ENCODE measurements at regions not wholly inside any gene's neighbourhood (a gene's known extent, or its start where the extent isn't known, plus 50 kb on each side); places are given as distances from the start of the nearest gene placed in this dataset.

DNA sequence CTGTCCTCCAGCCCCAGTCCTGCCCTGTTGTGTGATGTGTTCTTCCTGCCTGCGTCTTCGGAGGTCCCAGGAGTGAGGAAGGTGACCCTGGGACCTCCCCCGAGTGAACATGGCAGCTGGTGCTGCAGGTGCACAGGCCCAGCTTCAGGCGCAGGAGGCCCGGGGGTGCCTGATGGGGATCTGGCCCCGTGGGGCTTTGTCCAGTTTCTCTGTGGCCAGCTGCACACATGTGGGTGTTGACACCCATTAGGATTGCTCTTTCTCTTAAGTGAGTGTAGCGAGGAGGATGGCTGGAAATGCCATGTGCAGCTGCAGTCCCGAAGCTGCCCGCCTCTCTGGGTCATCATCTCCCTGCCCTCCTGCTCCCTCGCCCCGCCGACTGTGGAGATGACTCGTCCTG lies 1279.7 kb downstream of the BRD1 start (continued):
- TF ChIP-seq MAFG (CRISPR knock-in tag; IDR thresholded peaks at IDR 0.05) (no peak), ZC3H13 (CRISPR knock-in tag; IDR thresholded peaks at IDR 0.05) (no peak), PRPF4 (IDR thresholded peaks at IDR 0.05; ENCODE audit: low read depth, low read length, poor library complexity, severe bottlenecking) (no peak), ZNF235 (CRISPR knock-in tag; IDR thresholded peaks at IDR 0.05; ENCODE audit: borderline replicate concordance) (no peak)
- TF ChIP-seq, protein P1, sequence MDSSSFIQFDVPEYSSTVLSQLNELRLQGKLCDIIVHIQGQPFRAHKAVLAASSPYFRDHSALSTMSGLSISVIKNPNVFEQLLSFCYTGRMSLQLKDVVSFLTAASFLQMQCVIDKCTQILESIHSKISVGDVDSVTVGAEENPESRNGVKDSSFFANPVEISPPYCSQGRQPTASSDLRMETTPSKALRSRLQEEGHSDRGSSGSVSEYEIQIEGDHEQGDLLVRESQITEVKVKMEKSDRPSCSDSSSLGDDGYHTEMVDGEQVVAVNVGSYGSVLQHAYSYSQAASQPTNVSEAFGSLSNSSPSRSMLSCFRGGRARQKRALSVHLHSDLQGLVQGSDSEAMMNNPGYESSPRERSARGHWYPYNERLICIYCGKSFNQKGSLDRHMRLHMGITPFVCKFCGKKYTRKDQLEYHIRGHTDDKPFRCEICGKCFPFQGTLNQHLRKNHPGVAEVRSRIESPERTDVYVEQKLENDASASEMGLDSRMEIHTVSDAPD (CRISPR knock-in tag; IDR thresholded peaks at IDR 0.05): no peak

DNA sequence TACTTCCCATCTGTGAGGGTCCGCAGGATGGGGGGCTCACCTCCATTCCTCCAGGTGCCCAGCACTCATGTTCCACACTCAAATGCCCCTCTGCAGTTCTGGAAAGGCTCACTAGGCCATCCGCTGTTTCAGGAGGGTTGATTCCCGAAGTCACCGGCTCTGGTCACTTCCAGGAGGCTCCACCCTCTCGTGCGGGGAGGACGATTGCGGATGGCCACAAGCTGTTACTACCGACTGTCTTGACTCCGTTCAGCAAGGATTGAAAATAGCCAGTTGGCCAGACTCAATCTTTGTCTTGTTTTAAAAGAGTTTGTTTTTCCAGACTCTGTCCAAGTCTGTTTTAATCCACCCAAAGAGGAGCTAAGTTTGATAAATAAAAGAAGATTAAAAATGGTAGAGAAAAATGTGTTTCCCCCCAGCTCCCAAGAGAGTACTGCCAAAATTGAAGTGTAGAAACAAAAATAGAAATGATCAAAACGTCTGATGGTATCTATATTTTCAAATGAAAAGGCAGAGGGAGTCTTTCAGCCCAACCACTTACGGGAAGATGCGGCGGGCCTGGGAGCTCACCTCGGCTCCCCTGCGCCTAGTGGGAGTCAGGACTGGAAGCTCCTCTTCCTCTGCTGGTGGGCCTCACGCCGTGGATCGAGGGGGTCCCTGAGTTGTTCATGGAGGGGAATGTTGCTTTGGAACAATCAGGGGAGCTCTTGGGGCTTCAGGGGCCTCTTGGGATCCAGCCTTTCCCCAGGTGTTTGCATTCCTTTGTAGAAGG lies 1280.8 kb downstream of the BRD1 start:
- TF ChIP-seq, protein P2, sequence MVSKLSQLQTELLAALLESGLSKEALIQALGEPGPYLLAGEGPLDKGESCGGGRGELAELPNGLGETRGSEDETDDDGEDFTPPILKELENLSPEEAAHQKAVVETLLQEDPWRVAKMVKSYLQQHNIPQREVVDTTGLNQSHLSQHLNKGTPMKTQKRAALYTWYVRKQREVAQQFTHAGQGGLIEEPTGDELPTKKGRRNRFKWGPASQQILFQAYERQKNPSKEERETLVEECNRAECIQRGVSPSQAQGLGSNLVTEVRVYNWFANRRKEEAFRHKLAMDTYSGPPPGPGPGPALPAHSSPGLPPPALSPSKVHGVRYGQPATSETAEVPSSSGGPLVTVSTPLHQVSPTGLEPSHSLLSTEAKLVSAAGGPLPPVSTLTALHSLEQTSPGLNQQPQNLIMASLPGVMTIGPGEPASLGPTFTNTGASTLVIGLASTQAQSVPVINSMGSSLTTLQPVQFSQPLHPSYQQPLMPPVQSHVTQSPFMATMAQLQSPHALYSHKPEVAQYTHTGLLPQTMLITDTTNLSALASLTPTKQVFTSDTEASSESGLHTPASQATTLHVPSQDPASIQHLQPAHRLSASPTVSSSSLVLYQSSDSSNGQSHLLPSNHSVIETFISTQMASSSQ (IDR thresholded peaks at IDR 0.05; ENCODE audit: low read depth): no peak
- TF ChIP-seq, protein P2 (CRISPR knock-in tag; IDR thresholded peaks at IDR 0.05; ENCODE audit: borderline replicate concordance): no peak
- CTCF ChIA-PET (ENCODE audit: low intra/inter-chr PET ratio, low total read pairs): no interaction called here
- intact Hi-C loops (cut with micrococcal nuclease; ENCODE audit: unreplicated experiment): no loop called here
- Histone ChIP-seq H3K79me2 (ENCODE audit: insufficient read depth, low read length) (no peaks in the 10 kb centered on the region), H3K4me1 (ENCODE audit: insufficient read depth, low read length) (no peaks in the 10 kb centered on the region), H3K4me2 (ENCODE audit: low read depth, low read length) (no peak overlapping the region), H3K9me3 (ENCODE audit: low read length) (no peaks in the 10 kb centered on the region), H4K20me1 (ENCODE audit: insufficient read depth, low read length) (no peaks in the 10 kb centered on the region), H3K4me3 (replicated peaks in 1 of 3; ENCODE audit: insufficient read depth in 1 of 3, low read depth in 2 of 3, low read length in 3 of 3) (no peak overlapping the region), H3K9ac (ENCODE audit: insufficient read depth, low read depth, low read length) (no peak overlapping the region), H3K27me3 (ENCODE audit: control insufficient read depth in 1 of 2, insufficient read depth in 2 of 2, low read length in 2 of 2) (peaks cover 15 to 55% of the 10 kb centered on the region in 2 experiments), H3K27ac (ENCODE audit: extremely low read length, insufficient read depth, low read length) (no peak overlapping the region), H2AFZ (ENCODE audit: low read length) (no peak overlapping the region), H3K36me3 (replicated peaks in 1 of 2; ENCODE audit: control insufficient read depth in 1 of 2, insufficient read depth in 2 of 2, low read length in 2 of 2) (no peaks in the 10 kb centered on the region)
- DNase-seq (ENCODE audit: low spot score): no peak
- no TSS peak for BruUV-seq (replicated peaks)
- in situ Hi-C loops (cut with HindIII; ENCODE audit: extremely low pct_ligation_motif_present, low pct_unique_long_range_greater_than_20kb): no loop called here
- POLR2A ChIA-PET: no interaction called here
- no peak for FAIRE-seq
- 31% methylated on average over 10 of the region's 19 CpGs for WGBS (ENCODE audit: low lambda C conversion rate)
- no peak for ATAC-seq

All from HepG2 (cell line).